Activated T-helper 9 cell treated with anti-CD3 and anti-CD28 coated beads, Interleukin-2, amount 50 U/mL, for 16 hours (primary cell): ENCODE measurements at regions not wholly inside any gene's neighbourhood (a gene's known extent, or its start where the extent isn't known, plus 50 kb on each side); places are given as distances from the start of the nearest gene placed in this dataset.
"Not testable (repeated sequence)": the region's sequence is repeated elsewhere in the genome, so short reads cannot be mapped to it uniquely, and the experiment has no call there.

ENCODE experiments used
- DNase-seq: peaks from one replicate; pipeline ENCODE4 v3.0.0-alpha.2; 2020; ENCODE audit warnings: low read depth

DNA sequence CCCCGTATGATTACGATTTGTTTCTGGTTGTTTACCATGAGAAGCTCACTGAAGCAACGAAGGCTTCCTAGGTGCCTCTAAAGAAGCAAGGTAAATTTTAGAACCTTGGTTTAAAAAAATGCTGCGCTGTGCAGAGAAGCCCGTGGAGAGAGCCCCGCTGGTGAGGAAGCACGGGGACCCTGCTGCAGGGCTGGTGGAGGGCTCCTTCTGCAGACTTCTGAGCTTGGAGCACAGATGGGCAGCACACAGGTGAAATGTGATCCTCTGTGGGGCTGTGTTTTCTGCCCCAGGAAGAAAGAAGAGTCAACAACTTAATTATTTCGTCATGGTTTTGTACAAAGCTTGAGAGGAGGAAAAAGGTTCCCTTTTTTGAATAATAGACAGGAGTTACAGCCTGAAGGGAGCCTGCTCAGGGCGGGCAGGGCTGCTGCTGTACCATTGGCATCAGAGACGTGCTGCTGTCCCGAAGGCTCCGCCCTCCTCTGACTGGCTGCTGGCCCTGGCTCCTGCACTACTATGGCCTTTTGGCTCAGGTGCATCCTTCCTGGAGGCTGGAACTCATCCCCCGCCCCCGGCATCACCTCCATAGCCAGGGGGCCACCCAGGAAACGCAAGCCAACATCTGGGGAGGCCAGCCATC is 108.0 kb upstream of the PLGLB2 start:
- not testable (repeated sequence) for DNase-seq

DNA sequence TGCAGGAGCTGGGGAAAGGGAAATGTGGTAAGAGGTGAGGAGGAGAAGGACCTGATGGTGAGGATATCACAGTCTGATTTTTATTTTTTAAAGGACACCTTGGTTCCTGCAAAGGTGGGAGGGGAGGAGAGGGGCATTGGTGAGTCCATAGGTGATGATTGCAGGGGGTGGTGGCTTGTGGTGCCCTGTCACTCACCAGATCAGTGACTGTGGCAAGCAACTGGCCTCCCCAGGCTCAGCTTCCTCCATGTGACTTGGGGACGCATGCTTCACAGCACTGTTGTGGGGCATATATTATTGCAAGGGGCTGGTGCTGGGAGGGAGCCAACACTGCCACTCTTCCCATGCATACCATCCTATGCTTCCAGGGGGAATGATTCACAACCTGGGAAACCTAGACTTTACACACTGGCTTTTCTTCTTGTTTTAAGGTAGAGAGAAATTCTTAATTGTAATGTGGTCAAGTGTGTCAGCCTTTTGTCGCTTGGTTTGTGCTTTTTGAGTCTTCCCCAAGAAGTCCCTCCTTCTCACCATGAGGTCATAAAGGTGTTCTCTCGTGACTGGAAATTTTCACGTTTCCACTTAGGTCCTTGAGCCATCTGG is 106.8 kb upstream of the PLGLB2 start:
- DNase-seq = not testable (repeated sequence)

GRCh38 chr2:87643165-87643564 is 104.7 kb upstream of the PLGLB2 start:
- DNase-seq = not testable (repeated sequence)

DNA sequence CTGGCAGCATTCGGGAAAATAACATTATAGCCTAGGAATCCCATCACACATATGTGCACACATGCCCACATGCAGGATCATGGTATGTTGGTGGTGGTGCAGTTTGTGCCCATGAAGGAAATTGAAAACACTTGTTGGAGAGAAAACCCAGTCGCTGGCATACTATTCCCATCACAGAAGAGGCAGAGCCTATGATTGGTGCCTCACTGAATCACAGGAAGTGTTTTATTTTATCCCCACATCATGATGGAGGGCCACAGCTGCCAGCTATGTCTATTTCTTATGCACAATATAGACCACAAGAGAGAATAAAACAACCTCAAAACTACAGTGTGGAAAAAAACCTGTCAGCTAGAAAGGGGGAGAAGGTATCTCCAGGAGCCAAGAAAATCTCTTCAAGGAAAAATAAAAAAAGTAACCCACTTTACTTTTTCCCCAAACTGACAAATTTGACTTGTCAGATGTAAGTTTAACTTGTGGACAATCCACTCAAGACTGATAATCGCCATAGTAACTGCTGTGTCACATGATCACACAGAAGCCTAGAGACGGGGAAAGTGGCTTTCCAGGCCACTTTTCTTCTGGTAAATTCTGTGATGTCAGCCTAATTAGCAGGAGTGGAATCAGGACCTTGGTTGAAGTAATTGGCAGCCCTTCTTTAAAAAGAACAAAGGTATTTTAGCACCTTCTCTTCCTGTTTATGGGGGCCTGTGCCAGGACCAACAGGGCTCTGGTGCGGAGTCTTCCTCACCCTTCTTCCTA is 100.0 kb upstream of the PLGLB2 start:
- not testable (repeated sequence) for DNase-seq

DNA sequence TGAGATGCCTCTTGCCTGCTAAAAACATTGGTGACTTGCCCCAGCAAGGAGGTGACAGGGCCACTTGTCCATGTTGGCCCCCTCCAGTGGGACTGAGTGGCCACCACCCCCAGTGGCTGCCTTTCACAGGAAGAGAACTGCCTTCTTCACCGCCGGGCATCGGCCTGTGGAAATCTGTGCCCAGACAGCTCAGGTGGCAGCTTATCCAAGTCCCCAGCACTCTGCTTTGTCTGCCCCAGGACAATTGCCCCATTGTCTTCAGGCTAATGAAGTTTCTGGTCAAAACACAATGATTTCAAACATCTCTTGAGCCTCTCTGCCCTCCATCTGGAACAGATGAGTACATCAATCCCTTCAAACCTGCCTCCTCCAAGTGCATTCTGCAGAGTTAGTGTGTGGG is 99.1 kb upstream of the PLGLB2 start:
- not testable (repeated sequence) for DNase-seq

- not testable (repeated sequence) for DNase-seq
Measured at GRCh38 chr2:87649871-87650270, 98.0 kb upstream of the PLGLB2 start.

DNA sequence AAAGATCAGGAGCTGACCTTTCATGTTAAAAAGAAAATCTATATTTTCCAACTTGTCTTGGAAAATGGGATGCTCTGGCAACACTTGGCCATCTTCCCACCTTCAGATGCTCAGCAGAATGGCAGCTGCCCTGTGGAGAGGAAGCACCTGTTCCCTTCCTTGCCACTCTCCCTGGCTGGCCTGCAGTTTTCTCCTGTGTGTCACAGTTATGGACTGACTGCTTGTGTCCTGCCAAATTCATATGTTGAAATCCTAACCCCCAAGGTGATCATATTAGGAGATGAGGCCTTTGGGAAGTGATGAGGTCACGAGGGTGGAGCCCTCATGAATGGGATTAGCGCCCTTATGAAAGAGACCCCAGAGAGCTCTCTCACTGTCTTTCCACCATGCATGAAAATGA is 97.0 kb upstream of the PLGLB2 start:
- DNase-seq = not testable (repeated sequence)

- DNase-seq = not testable (repeated sequence)
Measured at GRCh38 chr2:87651589-87651988, 96.3 kb upstream of the PLGLB2 start.

DNA sequence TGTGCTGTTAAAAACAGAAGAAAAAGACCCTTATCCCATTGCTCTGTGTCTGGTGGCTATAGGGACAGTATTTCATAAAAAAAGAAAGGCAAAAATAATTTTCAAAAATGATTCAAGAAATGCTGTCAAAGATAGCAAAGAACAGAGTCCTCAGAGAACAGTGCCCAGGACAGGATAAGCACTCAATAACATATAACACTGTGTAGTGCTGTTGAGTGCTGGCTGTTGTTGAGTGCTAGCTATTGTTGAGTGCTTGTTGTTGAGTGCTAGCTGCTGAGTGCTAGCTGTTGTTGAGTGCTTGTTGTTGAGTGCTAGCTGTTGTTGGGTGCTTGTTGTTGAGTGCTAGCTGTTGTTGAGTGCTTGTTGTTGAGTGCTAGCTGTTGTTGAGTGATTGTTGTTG is 94.5 kb upstream of the PLGLB2 start:
- DNase-seq = not testable (repeated sequence)

- DNase-seq = not testable (repeated sequence)
Measured at GRCh38 chr2:87654136-87654814, 93.6 kb upstream of the PLGLB2 start.

DNA sequence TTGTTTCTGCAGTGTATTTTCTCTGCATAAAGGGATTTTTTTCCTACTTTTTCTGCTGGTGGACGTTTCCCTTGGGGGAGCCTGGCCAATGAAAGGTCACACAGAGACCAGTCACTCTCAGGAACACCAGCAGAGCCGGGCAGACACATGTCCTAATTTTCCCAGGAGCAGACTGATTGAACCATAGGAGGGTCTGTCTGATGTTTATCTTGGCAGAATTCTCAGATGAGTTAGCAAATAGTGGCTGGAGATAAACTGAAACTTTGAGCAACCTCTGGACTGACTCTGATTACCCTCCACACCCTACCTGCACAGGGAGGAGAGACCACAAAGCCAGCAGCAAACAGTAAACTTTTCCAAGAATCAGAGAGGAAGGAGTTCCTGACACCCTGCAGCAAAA is 90.0 kb upstream of the PLGLB2 start:
- not testable (repeated sequence) for DNase-seq

DNA sequence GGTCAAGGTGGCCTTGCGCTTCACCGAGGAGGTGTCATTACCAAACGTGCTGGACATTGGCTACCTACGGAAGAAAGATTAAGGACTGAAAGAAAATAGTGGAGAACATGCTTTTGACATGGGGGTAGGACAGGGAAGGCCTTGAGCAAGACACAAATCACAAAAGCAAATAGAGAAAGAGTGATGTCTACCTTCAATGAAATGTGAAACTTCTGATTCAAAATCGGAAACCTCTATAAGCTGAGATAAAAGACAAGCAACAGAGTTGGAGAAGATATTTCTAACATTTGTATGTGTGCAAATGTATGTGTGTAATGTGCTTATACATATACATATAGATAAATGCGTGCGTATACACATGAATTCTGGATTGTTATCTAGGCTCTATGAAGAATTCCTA is 89.5 kb upstream of the PLGLB2 start:
- DNase-seq = not testable (repeated sequence)

- not testable (repeated sequence) for DNase-seq
Measured at GRCh38 chr2:87658976-87659375, 88.9 kb upstream of the PLGLB2 start.

- not testable (repeated sequence) for DNase-seq
Measured at GRCh38 chr2:87660164-87660563, 87.7 kb upstream of the PLGLB2 start.

DNA sequence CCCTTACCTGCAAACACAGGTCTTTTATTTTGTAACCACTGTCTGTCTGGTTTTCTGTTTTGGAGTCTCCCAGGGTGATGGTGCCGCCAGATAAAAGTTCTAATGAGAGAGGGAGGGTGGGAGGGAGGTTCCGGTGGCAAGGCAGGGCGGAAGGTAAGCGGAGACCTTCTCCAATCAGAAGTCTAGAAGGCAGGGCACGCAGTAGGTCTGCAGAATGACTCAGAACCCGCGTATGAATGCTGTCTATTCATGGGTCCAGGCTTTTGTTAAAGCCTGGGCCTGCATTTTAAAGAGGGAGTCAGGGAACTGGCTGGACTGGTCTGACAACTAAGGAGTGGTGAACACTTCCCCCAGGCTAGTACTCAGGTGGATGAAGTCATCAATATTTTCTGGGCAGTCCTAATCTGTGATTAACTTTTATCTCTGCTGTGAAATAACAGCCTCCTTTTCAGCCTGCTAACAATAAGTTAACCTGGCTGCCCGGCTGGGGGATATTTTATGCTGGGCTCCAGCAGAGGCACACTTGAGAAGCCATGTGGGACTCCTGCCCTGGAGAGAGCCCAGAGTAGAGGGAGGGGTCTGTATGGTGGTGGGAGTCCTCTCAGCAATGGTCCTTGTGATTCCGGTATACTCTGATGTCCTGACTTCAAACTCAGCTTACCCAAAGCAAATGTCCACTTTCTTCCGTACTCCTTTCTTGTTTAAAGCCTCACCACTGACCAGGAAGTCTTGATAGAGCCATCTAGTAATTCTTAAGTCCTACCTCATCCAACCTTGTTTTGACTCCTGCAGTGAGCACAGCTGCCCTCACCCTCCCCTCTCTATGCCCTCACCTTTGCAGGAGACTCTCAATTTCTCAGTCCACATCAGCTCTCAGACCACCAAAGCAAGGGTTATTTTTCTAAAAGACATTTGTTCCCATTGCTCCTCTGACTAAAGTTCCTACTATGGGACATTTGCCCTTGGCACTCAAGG is 85.3 kb upstream of the PLGLB2 start:
- DNase-seq = not testable (repeated sequence)

DNA sequence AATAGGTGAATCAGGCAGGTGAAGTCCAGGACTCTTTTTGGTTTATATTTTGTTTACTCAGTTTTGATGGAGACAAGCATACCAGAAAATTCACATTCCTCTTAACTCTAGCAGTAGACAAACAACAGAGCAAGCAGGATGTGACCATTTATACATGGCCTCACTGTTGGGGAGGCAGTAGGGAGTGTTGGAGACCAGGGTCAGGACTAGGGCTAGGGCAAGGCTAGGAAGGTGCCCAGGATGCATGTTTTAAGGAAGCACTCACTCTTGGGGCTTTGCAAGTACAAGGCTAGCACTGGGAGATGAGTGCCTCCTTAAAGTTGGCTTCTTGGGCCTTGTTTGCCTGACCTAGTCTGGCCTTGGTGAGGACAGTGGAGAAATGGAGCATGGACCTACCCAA is 84.5 kb upstream of the PLGLB2 start:
- not testable (repeated sequence) for DNase-seq

GRCh38 chr2:87667027-87667426 is 80.9 kb upstream of the PLGLB2 start:
- DNase-seq = not testable (repeated sequence)

- DNase-seq = not testable (repeated sequence)
Measured at GRCh38 chr2:87668361-87668760, 79.5 kb upstream of the PLGLB2 start.

- not testable (repeated sequence) for DNase-seq
Measured at GRCh38 chr2:87669633-87670231, 78.2 kb upstream of the PLGLB2 start.

- DNase-seq = not testable (repeated sequence)
Measured at GRCh38 chr2:87672404-87672803, 75.5 kb upstream of the PLGLB2 start.

DNA sequence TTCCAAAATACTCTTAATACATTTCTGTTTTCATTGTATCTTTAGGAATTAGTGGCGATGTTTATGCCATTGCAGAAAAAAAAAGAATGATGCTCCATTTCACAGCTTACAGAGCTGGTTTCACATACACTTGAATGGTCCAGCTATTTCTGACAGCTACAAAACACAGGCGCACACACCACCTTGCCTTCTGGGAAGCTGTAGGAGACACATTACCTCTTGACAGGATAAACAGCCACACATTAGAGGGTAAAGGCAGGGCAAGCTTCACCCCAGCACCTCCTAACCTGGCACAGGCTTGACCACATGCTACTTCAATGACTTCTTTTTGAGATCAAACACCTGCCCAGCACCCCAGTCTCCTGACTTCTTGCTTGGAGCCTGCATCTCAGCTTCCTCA is 73.2 kb upstream of the PLGLB2 start:
- DNase-seq = not testable (repeated sequence)
